GM12878 (cell line): ENCODE measurements at regions not wholly inside any gene's neighbourhood (a gene's known extent, or its start where the extent isn't known, plus 50 kb on each side); places are given as distances from the start of the nearest gene placed in this dataset.

Experiments used
- ATAC-seq: fragments of 200-7000 bp; cut with Tn5 transposase; 3 replicates; pipeline ENCODE4 v1.9.1; 2020; ENCODE audit warnings: mild to moderate bottlenecking, moderate library complexity
- BruUV-seq: library from RNA; stranded (reverse); fragments of 400-500 nt; replicated peaks from 2 replicates; lab custom pipeline; 2021; lab: Mats Ljungman, UMichigan
- CTCF ChIA-PET: fragments of 300-600 bp; sonication (Branson Sonifier 250); formaldehyde crosslinking; extraction: SDS; loops from one replicate; lab custom pipeline; 2021; ENCODE audit warnings: inconsistent platforms; lab: Yijun Ruan, JAX
- POLR2A ChIA-PET: fragments of 350-600 bp; formaldehyde crosslinking; extraction: SDS; loops from one replicate; lab custom pipeline; 2021; ENCODE audit warnings: inconsistent platforms; lab: Charles Lee
- RAD21 ChIA-PET: fragments of 300-600 bp; sonication (Branson Sonifier 250); formaldehyde crosslinking; loops from one replicate; lab custom pipeline; 2023; ENCODE audit warnings: antibody characterized with exemption; ENCODE audit not compliant: unreplicated experiment; lab: Charles Lee
- SMC1A ChIA-PET: fragments of 300-600 bp; sonication (Branson Sonifier 250); formaldehyde crosslinking; loops from one replicate; lab custom pipeline; 2023; ENCODE audit not compliant: unreplicated experiment, uncharacterized antibody; lab: Charles Lee
- DNase-seq: peaks from one replicate; pipeline ENCODE4 v3.0.0-alpha.2; 2011; ENCODE audit warnings: low read depth, low spot score
- FAIRE-seq: peaks from 3 replicates; lab custom pipeline; 2011; peaks lifted over from hg19 to GRCh38; lab: Jason Lieb, UNC
- H2AFZ ChIP-seq: 2 replicates; pipeline ENCODE4 v1.6.0; 2011; ENCODE audit warnings: low read depth, low read length, control low read depth; ENCODE audit not compliant: control insufficient read depth
- H3K27ac ChIP-seq: 2 replicates; pipeline ENCODE4 v1.5.1; 2011; ENCODE audit warnings: control low read depth; ENCODE audit not compliant: control insufficient read depth, insufficient read depth
- H3K27me3 ChIP-seq, 2 experiments: replicated peaks in 1 of 2; 2 replicates each; pipeline versions ENCODE4 v1.6.0 to v1.6.1; 2011; ENCODE audit warnings: low read length in 1 of 2; ENCODE audit not compliant: control insufficient read depth in 2 of 2, insufficient read depth in 2 of 2
- H3K36me3 ChIP-seq, 2 experiments: 2 replicates each; pipeline ENCODE4 v1.5.1; 2011; ENCODE audit warnings: low read length in 1 of 2; ENCODE audit not compliant: control insufficient read depth in 2 of 2, insufficient read depth in 2 of 2
- H3K4me1 ChIP-seq: 2 replicates; pipeline ENCODE4 v1.6.1; 2011; ENCODE audit warnings: mild to moderate bottlenecking, low read length, moderate library complexity, mixed read lengths; ENCODE audit not compliant: control insufficient read depth, insufficient read depth
- H3K4me2 ChIP-seq: 2 replicates; pipeline ENCODE4 v1.6.0; 2011; ENCODE audit warnings: control low read depth; ENCODE audit not compliant: control insufficient read depth, insufficient read depth
- H3K4me3 ChIP-seq: fragments of 200-600 bp; sonication (generic); 2 replicates; pipeline ENCODE4 v1.5.1; 2016
- H3K79me2 ChIP-seq: 2 replicates; pipeline ENCODE4 v1.6.0; 2011; ENCODE audit warnings: low read length; ENCODE audit not compliant: control insufficient read depth, insufficient read depth
- H3K9ac ChIP-seq: 2 replicates; pipeline ENCODE4 v1.8.0; 2011; ENCODE audit warnings: low read length, control low read depth, mixed read lengths; ENCODE audit not compliant: control insufficient read depth, insufficient read depth
- H3K9me3 ChIP-seq: replicated peaks from 3 replicates; pipeline ENCODE4 v1.5.1; 2011; ENCODE audit warnings: mild to moderate bottlenecking, low read length; ENCODE audit not compliant: control insufficient read depth, insufficient read depth
- H4K20me1 ChIP-seq: 2 replicates; pipeline ENCODE4 v1.6.0; 2011; ENCODE audit not compliant: control insufficient read depth, insufficient read depth
- CHD2 ChIP-seq: IDR thresholded peaks from 2 replicates; pipeline ENCODE4 v1.6.1; 2011; ENCODE audit warnings: low read depth, low read length, improper control_type of control experiment, borderline replicate concordance
- IKZF1 ChIP-seq: fragments of 450-650 bp; conservative IDR thresholded peaks from 2 replicates; pipeline ENCODE4 v1.6.1; 2017; ENCODE audit warnings: antibody characterized with exemption, mild to moderate bottlenecking
- IRF4 ChIP-seq: IDR thresholded peaks from 2 replicates; pipeline ENCODE4 v1.6.1; 2011; ENCODE audit warnings: low read depth, low read length
- NFYA ChIP-seq: IDR thresholded peaks from 2 replicates; pipeline ENCODE4 v1.6.1; 2011; ENCODE audit warnings: low read depth, mild to moderate bottlenecking, low read length, improper control_type of control experiment, borderline replicate concordance
- NR2F1 ChIP-seq: fragments of 450-650 bp; conservative IDR thresholded peaks from 2 replicates; pipeline ENCODE4 v1.6.1; 2017; ENCODE audit warnings: mild to moderate bottlenecking
- NRF1 ChIP-seq: conservative IDR thresholded peaks from 2 replicates; pipeline ENCODE4 v1.6.1; 2011; ENCODE audit warnings: mild to moderate bottlenecking, low read depth, low read length, improper control_type of control experiment
- POLR2A ChIP-seq: IDR thresholded peaks from 2 replicates; pipeline ENCODE4 v1.6.1; 2011; ENCODE audit warnings: low read depth, mild to moderate bottlenecking, low read length
- POLR2AphosphoS2 ChIP-seq: IDR thresholded peaks from 2 replicates; pipeline ENCODE4 v1.6.1; 2011; ENCODE audit warnings: low read depth, mild to moderate bottlenecking, low read length, improper control_type of control experiment, moderate library complexity
- RCOR1 ChIP-seq: conservative IDR thresholded peaks from 2 replicates; pipeline ENCODE4 v1.6.1; 2012; ENCODE audit warnings: low read depth, low read length, improper control_type of control experiment
- RELA ChIP-seq: fragments of 450-650 bp; IDR thresholded peaks from 2 replicates; pipeline ENCODE4 v1.8.0; 2014; ENCODE audit warnings: borderline replicate concordance; ENCODE audit not compliant: partially characterized antibody
- SREBF1 ChIP-seq: IDR thresholded peaks from 2 replicates; pipeline ENCODE4 v1.6.1; 2012; ENCODE audit warnings: mild to moderate bottlenecking, low read length
- SUZ12 ChIP-seq: fragments of 200-600 bp; sonication (generic); IDR thresholded peaks from one replicate; pipeline ENCODE4 v1.6.1; 2018; ENCODE audit warnings: antibody characterized with exemption, mild to moderate bottlenecking; ENCODE audit not compliant: unreplicated experiment
- TCF7 ChIP-seq: IDR thresholded peaks from 2 replicates; pipeline ENCODE4 v1.6.1; 2014; ENCODE audit warnings: antibody characterized with exemption, borderline replicate concordance
- YY1 ChIP-seq: IDR thresholded peaks from 2 replicates; pipeline ENCODE4 v1.6.1; 2011; ENCODE audit warnings: low read depth, mild to moderate bottlenecking, low read length
- ZNF274 ChIP-seq: IDR thresholded peaks from one replicate; pipeline ENCODE4 v1.8.0; 2011; ENCODE audit not compliant: insufficient read length, insufficient read depth
- ZSCAN29 ChIP-seq: fragments of 450-650 bp; IDR thresholded peaks from 2 replicates; pipeline ENCODE4 v1.6.1; 2017; ENCODE audit warnings: mild to moderate bottlenecking, moderate library complexity
- WGBS: methylation state at CpG from one replicate; pipeline ENCODE4 v1.1.6; 2016; ENCODE audit warnings: low lambda C conversion rate; ENCODE audit not compliant: insufficient replicate concordance, insufficient coverage; ENCODE audit errors: missing lambda C conversion rate; 5-methylcytosine and 5-hydroxymethylcytosine counted together
- in situ Hi-C: fragments of 300-500 bp; cut with MboI; formaldehyde crosslinking; loops from 9 replicates; pipeline ENCODE4 v1.14.3; 2018; ENCODE audit warnings: mixed read lengths
- intact Hi-C: fragments of 100-400 bp; cut with micrococcal nuclease; formaldehyde crosslinking; loops from one replicate; pipeline ENCODE4 v1.14.2; 2022; ENCODE audit not compliant: unreplicated experiment
- TF ChIP-seq, protein P1 (sequence below): IDR thresholded peaks from 2 replicates; pipeline ENCODE4 v1.6.1; 2011; ENCODE audit warnings: low read depth, mild to moderate bottlenecking, low read length, moderate library complexity, borderline replicate concordance; ENCODE audit errors: extremely low read depth
- TF ChIP-seq, protein P2 (sequence below): IDR thresholded peaks from 2 replicates; pipeline ENCODE4 v1.6.1; 2011; ENCODE audit warnings: borderline replicate concordance, low read depth, mild to moderate bottlenecking, moderate library complexity, low read length; ENCODE audit not compliant: insufficient read depth, poor library complexity, severe bottlenecking

DNA sequence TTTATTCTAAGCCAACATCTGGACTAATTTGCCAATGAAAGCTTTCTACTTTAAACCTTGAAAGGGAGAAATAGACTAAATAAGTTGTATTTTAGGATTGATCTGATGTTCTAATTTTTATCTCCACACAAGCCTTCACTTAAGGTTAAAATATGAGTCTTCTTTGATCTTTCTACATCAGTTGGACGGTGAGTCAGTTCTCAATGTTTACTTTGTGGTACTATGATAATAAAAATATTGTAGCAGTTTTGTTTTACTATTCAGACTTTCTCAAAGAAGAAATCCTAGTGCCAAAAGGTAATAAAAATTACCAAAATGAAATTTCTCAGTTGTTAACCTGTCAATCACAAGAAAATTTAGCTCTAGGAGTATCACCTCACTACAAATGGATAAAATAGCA, 203.5 kb upstream of the RGMB start (continued):
- no peak for TF ChIP-seq IRF4
- TF ChIP-seq, all 136 proteins: peak for 0

DNA sequence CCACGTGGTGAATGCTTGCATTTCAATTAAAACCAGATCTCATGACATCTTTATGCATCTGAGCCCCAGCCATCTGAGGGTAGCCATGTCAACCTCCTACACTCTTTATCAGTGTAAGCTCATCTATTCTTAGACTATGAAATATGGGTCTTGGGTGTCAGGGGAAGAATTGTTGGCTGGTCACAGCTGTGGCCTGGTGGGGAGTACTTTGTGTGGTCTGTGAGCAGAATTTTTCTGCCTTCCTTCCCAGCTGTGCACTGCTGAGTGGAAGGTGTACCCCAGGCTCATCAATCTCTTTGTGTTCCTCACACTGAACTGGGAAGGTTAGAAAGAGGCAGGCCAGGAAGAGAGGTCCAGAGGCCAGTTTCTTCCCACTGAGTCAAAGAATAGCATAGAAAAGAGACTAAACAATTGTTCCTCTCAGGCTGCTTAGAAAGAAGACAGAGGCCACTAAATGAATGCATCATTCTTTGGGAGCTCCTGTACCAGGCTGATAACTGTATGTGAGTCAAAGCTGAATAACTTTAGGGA, 202.7 kb upstream of the RGMB start:
- Histone ChIP-seq H3K27ac (no peak overlapping the region), H3K4me2 (no peak overlapping the region), H3K36me3 (no peaks in the 10 kb centered on the region), H3K4me1 (no peaks in the 10 kb centered on the region), H3K9me3 (no peaks in the 10 kb centered on the region), H3K9ac (no peak overlapping the region), H4K20me1 (no peaks in the 10 kb centered on the region), H3K79me2 (no peaks in the 10 kb centered on the region), H3K27me3 (no peaks in the 10 kb centered on the region), H3K4me3 (no peak overlapping the region)
- intact Hi-C loops: no loop called here
- in situ Hi-C loops: no loop called here
- DNase-seq (no peak), ATAC-seq (no peak), FAIRE-seq (no peak)
- ChIA-PET SMC1A (interaction anchor here (0.9 kb wide), 1 partner anchor 240 kb away, joined by 5 read pairs; no protein-coding TSS in a partner anchor), POLR2A (no interaction called here), CTCF (interaction anchor here (0.7 kb wide), 1 partner anchor 225 kb away, joined by 3 read pairs; no protein-coding TSS in a partner anchor), RAD21 (no interaction called here)
- no TSS peak for BruUV-seq
- no peak for TF ChIP-seq NRF1
- no peak for TF ChIP-seq NR2F1
- no peak for TF ChIP-seq SREBF1
- TF ChIP-seq, protein P1, sequence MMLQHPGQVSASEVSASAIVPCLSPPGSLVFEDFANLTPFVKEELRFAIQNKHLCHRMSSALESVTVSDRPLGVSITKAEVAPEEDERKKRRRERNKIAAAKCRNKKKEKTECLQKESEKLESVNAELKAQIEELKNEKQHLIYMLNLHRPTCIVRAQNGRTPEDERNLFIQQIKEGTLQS: no peak
- TF ChIP-seq YY1: no peak
- no peak for TF ChIP-seq ZSCAN29
- TF ChIP-seq RELA: no peak
- no peak for TF ChIP-seq ZNF274
- TF ChIP-seq POLR2AphosphoS2: no peak
- TF ChIP-seq IKZF1: no peak
- TF ChIP-seq, protein P2, sequence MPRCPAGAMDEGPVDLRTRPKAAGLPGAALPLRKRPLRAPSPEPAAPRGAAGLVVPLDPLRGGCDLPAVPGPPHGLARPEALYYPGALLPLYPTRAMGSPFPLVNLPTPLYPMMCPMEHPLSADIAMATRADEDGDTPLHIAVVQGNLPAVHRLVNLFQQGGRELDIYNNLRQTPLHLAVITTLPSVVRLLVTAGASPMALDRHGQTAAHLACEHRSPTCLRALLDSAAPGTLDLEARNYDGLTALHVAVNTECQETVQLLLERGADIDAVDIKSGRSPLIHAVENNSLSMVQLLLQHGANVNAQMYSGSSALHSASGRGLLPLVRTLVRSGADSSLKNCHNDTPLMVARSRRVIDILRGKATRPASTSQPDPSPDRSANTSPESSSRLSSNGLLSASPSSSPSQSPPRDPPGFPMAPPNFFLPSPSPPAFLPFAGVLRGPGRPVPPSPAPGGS: no peak
- TF ChIP-seq SUZ12: no peak
- no peak for TF ChIP-seq TCF7
- no peak for TF ChIP-seq CHD2
- TF ChIP-seq RCOR1: no peak
- no peak for TF ChIP-seq POLR2A
- no peak for TF ChIP-seq NFYA
- TF ChIP-seq, all 136 proteins: peak for 0
- WGBS: 0% methylated on average over 1 of the region's 1 CpG
- no peak overlapping the region for H2AFZ ChIP-seq
